ENCODE measurements at regions not wholly inside any gene's neighbourhood (a gene's known extent, or its start where the extent isn't known, plus 50 kb on each side); places are given as distances from the start of the nearest gene placed in this dataset.

GRCh38 chr4:30972542-30972941, 252.4 kb downstream of the PCDH7 start:
- no peaks in the 10 kb centered on the region for H3K9me3 ChIP-seq
- ChIA-PET CTCF (no interaction called here), POLR2A (no interaction called here)
- ATAC-seq: no peak
- no peaks in the 10 kb centered on the region for H3K4me1 ChIP-seq
- TF ChIP-seq E2F6 (IDR thresholded peaks at IDR 0.05; ENCODE audit: borderline replicate concordance, low read depth) (no peak), REST (IDR thresholded peaks at IDR 0.05) (no peak), ZFP36 (IDR thresholded peaks at IDR 0.05; ENCODE audit: borderline replicate concordance, partially characterized antibody) (no peak), FOXS1 (CRISPR knock-in tag; IDR thresholded peaks at IDR 0.05) (no peak)
- H3K4me2 ChIP-seq: no peak overlapping the region
- FAIRE-seq: no peak
- no peak overlapping the region for H3K27ac ChIP-seq
- H3K4me3 ChIP-seq: no peak overlapping the region
- 30% methylated on average over 3 of the region's 3 CpGs for WGBS (ENCODE audit: missing lambda C conversion rate)
- DNase-seq (ENCODE audit: low read depth in 1 of 2, low spot score in 1 of 2): no peak

- Histone ChIP-seq H3K9me3 (no peaks in the 10 kb centered on the region), H3K4me3 (no peak overlapping the region), H3K4me1 (no peaks in the 10 kb centered on the region), H3K27ac (no peak overlapping the region), H3K4me2 (no peak overlapping the region)
- FAIRE-seq (no peak), DNase-seq (ENCODE audit: low read depth in 1 of 2, low spot score in 1 of 2) (no peak), ATAC-seq (no peak)
- ChIA-PET POLR2A (no interaction called here), CTCF (no interaction called here)
- TF ChIP-seq CHD2 (IDR thresholded peaks at IDR 0.05; ENCODE audit: low read length, partially characterized antibody): no peak
- no peak for TF ChIP-seq TP53 (CRISPR knock-in tag; IDR thresholded peaks at IDR 0.05)
- TF ChIP-seq NR3C1 (IDR thresholded peaks at IDR 0.05): no peak
- no peak for TF ChIP-seq CTCF (IDR thresholded peaks at IDR 0.05)
Measured at GRCh38 chr4:30973993-30974392, 253.8 kb downstream of the PCDH7 start.

GRCh38 chr4:30979402-30979801, 259.2 kb downstream of the PCDH7 start:
- no peak for DNase-seq (ENCODE audit: low read depth in 1 of 2, low spot score in 1 of 2)
- H3K4me2 ChIP-seq: no peak overlapping the region
- ATAC-seq: no peak
- FAIRE-seq: no peak
- WGBS (ENCODE audit: missing lambda C conversion rate): 38% methylated on average over 2 of the region's 2 CpGs
- H3K9me3 ChIP-seq: no peaks in the 10 kb centered on the region
- ChIA-PET POLR2A (no interaction called here), CTCF (no interaction called here)
- no peaks in the 10 kb centered on the region for H3K4me1 ChIP-seq
- no peak overlapping the region for H3K27ac ChIP-seq
- TF ChIP-seq JUN (IDR thresholded peaks at IDR 0.05) (no peak), SMC3 (IDR thresholded peaks at IDR 0.05) (no peak), HES2 (IDR thresholded peaks at IDR 0.05) (no peak), CBX8 (IDR thresholded peaks at IDR 0.05) (no peak), PBX3 (IDR thresholded peaks at IDR 0.05) (no peak), RNF2 (IDR thresholded peaks at IDR 0.05; ENCODE audit: borderline replicate concordance, low read depth) (no peak), SREBF2 (IDR thresholded peaks at IDR 0.05) (no peak), E2F6 (IDR thresholded peaks at IDR 0.05; ENCODE audit: borderline replicate concordance, low read depth) (no peak), POLR2AphosphoS2 (conservative IDR thresholded peaks at IDR 0.05; ENCODE audit: low read length) (no peak)
- H3K4me3 ChIP-seq: no peak overlapping the region
